Mesothelial cell of epicardium (in vitro differentiated cells): ENCODE measurements at regions not wholly inside any gene's neighbourhood (a gene's known extent, or its start where the extent isn't known, plus 50 kb on each side); places are given as distances from the start of the nearest gene placed in this dataset.
A peak's percentile ranks its signal among the peaks of the same experiment; 100 is the strongest.

Experiments
- DNase-seq, 2 experiments: peaks; one replicate each; pipeline ENCODE4 v3.0.0; 2021; ENCODE audit warnings: low spot score in 2 of 2; ENCODE audit not compliant: unreplicated experiment in 2 of 2
- H3K27ac Mint-ChIP-seq: 2 replicates; pipeline ENCODE4 v1.8.0; 2021; ENCODE audit warnings: mixed read lengths
- H3K27me3 Mint-ChIP-seq: 2 replicates; pipeline ENCODE4 v1.8.0; 2021; ENCODE audit warnings: low read depth, mixed read lengths
- H3K36me3 Mint-ChIP-seq: 2 replicates; pipeline ENCODE4 v1.8.0; 2021; ENCODE audit warnings: mixed read lengths
- H3K4me1 Mint-ChIP-seq: 2 replicates; pipeline ENCODE4 v1.8.0; 2021; ENCODE audit warnings: mixed read lengths
- H3K4me3 Mint-ChIP-seq: 2 replicates; pipeline ENCODE4 v1.8.0; 2021; ENCODE audit warnings: mild to moderate bottlenecking, moderate library complexity, mixed read lengths
- H3K9me3 Mint-ChIP-seq: 2 replicates; pipeline ENCODE4 v1.8.0; 2021; ENCODE audit warnings: mixed read lengths
- TF ChIP-seq, protein P1 (sequence below): fragments of 200-600 bp; sonication (generic); IDR thresholded peaks from one replicate; pipeline ENCODE4 v1.5.0; 2021; ENCODE audit warnings: antibody characterized with exemption; ENCODE audit not compliant: unreplicated experiment

DNA sequence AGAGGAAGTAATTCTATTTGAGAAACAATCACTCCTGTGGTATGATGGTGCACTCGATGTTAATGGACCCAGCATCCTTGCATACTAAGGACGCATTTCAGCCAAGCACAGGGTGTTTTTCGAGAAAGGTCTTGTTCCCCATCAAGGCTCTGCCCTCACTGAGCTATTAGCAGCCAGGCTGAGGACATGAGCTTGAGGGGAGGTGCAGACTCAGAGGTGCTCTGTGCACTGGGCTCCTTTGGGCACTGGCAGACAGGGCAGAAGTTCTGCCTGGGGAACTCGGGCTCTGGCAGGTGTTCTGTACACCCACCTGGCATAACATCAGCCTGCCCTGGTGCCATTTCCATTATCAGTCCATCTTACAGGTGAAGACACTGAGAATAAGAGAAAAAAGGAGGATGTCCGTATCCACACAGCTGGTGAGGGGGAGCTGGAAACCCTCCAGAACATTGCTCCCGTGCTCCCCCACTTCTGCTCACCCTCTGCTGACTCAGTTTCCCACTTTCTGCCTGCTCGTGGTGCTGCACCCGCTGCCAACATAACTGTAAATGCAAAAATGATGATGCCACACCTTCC lies 92.7 kb upstream of the RET start:
- H3K27ac Mint-ChIP-seq = no peak overlapping the region
- peak in 1 of 2 experiments; percentile 27 for DNase-seq
- H3K9me3 Mint-ChIP-seq = no peaks in the 10 kb centered on the region
- H3K27me3 Mint-ChIP-seq = no peaks in the 10 kb centered on the region
- TF ChIP-seq, protein P1, sequence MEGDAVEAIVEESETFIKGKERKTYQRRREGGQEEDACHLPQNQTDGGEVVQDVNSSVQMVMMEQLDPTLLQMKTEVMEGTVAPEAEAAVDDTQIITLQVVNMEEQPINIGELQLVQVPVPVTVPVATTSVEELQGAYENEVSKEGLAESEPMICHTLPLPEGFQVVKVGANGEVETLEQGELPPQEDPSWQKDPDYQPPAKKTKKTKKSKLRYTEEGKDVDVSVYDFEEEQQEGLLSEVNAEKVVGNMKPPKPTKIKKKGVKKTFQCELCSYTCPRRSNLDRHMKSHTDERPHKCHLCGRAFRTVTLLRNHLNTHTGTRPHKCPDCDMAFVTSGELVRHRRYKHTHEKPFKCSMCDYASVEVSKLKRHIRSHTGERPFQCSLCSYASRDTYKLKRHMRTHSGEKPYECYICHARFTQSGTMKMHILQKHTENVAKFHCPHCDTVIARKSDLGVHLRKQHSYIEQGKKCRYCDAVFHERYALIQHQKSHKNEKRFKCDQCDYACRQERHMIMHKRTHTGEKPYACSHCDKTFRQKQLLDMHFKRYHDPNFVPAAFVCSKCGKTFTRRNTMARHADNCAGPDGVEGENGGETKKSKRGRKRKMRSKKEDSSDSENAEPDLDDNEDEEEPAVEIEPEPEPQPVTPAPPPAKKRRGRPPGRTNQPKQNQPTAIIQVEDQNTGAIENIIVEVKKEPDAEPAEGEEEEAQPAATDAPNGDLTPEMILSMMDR = no peak
- no peak overlapping the region for H3K4me3 Mint-ChIP-seq
- no peaks in the 10 kb centered on the region for H3K36me3 Mint-ChIP-seq
- H3K4me1 Mint-ChIP-seq = peaks cover 2% of the 10 kb centered on the region

DNA sequence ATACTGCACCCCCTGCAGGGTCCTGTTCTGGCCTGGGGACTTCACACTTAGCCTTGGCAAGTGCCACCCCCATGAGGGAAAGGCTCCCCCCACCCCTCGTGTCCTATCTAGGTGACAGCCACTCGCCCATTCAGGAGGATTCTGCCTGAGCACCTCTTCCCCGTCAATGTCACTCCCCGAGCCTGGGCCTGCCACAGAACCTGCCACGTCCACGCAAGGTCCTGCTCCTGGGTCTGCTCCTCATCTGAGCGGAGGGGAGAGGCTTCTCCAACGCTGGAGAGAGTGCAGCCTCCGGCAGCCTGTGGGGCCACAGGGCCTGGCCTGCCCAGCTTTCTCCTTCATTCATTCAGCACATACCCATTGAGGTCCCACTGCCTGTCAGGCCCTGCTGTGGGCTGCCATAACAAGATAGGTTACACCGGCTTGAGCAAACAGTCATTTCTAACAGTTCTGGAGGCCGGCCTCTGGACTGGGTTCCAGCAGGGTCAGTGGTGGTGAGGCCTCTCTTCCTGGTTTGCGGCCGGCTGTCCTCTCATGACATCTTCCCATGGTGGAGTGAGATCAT lies 92.0 kb upstream of the RET start:
- Mint-ChIP-seq H3K4me1 (peaks cover 5% of the 10 kb centered on the region), H3K36me3 (no peaks in the 10 kb centered on the region), H3K27me3 (no peaks in the 10 kb centered on the region), H3K9me3 (no peaks in the 10 kb centered on the region), H3K4me3 (no peak overlapping the region), H3K27ac (no peak overlapping the region)
- TF ChIP-seq, protein P1 = no peak
- peak in 1 of 2 experiments; percentile 28 for DNase-seq

DNA sequence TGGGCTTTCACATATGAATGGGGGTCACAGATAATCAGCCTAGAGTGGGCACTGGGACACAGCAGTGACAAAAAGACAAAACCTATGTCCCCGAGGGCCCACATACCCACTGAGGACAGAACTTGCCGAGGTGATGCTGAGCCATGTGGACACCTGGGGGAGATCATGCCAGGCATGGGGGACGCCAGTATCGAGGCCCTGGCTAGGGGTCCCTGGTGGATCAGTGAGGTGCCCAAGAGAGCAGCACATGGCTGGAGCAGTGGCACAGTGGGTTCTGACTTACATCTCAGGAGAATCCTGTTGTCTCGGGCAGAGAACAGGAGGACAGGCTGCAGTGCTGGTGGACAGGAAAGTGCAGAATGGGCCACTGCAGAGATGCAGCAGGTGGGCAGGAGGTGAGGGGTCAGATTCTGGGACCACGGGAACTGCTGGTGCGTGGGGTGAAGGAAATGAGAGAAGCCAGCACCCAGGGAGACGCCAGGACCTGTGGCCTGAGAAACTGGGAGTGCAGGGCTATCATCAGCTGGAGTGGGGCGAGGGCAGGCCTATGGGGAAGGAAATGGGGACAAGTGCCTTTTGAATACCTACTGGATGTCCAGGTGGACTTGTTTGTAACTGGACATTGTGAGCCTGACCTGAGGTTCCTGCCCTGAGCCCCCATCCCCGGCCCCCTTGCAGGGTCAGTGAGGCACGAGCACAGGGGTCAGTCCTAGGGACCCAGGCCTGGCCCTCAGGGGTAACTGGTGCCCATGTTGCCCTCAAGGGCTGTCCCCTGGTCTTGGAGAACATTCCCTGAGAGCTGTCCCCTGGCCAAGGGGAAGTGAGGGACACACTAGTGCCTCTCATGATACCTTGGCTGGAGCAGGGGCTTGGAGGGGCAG lies 91.2 kb upstream of the RET start:
- TF ChIP-seq, protein P1 = no peak
- Mint-ChIP-seq H3K36me3 (no peaks in the 10 kb centered on the region), H3K27ac (no peak overlapping the region), H3K4me1 (peaks cover 5% of the 10 kb centered on the region), H3K9me3 (no peaks in the 10 kb centered on the region), H3K4me3 (no peak overlapping the region), H3K27me3 (no peaks in the 10 kb centered on the region)
- peak in 1 of 2 experiments; percentile 25 for DNase-seq

DNA sequence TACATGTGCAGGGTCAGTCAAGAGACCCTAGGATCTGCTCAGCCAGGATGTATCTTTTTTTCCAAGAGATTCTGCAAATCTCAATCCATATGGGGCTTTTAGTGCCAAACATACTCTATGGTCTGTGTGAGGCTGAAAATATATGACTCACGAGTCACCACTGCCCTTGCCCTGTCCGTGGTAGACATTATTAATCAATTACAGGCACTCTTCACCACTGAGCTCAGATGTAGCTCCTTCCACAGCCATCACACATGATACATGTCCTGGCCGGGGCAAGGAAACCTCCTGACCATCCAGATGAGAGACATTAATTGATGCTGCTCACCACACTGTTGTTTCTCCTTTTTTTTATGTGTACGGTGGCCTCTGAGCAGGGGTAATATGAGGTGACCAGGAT lies 90.2 kb upstream of the RET start:
- Mint-ChIP-seq H3K9me3 (no peaks in the 10 kb centered on the region), H3K36me3 (no peaks in the 10 kb centered on the region), H3K4me1 (peaks cover 5% of the 10 kb centered on the region), H3K4me3 (no peak overlapping the region), H3K27me3 (no peaks in the 10 kb centered on the region), H3K27ac (no peak overlapping the region)
- TF ChIP-seq, protein P1 = no peak
- DNase-seq = no peak

DNA sequence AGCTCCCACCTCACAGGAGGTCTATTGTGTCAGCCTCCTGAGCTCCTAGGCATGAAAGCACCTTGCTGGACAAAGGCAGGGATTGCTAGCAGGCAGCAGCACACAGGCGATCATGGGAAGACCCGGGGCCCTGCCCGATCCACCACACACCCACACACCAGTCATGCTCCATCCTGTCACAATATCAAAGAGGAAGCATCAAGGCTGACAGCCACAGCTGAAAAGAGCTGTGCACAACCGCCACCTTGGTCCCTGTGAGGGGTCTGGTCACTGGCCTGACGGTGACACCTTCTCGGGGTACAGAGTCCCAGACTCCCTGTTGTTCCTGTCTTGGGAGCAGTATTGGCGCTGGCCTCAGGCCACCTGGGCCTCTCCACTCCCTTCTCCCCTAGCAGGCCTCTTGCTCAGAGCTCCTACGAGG lies 89.7 kb upstream of the RET start:
- H3K36me3 Mint-ChIP-seq = no peaks in the 10 kb centered on the region
- TF ChIP-seq, protein P1 = no peak
- no peak overlapping the region for H3K27ac Mint-ChIP-seq
- no peaks in the 10 kb centered on the region for H3K27me3 Mint-ChIP-seq
- DNase-seq = peak in 1 of 2 experiments; percentile 33
- H3K4me3 Mint-ChIP-seq = no peak overlapping the region
- no peaks in the 10 kb centered on the region for H3K9me3 Mint-ChIP-seq
- H3K4me1 Mint-ChIP-seq = peaks cover 5% of the 10 kb centered on the region
